ENCODE measurements at regions not wholly inside any gene's neighbourhood (a gene's known extent, or its start where the extent isn't known, plus 50 kb on each side); places are given as distances from the start of the nearest gene placed in this dataset.

DNA sequence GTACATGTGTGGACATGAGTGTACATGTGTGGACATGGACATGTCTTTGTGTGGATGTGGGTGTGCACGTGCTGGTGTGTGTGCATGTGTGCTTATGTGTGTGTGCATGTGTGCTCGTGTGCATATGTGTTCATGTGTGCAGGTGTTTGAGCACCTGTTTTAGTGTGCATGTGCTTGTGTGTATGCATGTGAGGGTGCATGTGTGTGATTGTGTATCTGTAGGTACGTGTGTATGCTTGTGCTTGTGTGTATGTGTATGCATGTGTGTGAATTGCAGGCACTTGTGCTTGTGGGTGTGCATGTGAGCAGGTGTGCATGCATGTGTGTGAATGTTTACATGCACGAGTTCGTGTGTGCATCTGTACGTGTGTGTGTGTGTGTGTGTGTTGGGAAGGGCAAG is 300.6 kb upstream of the EEF2KMT start:
- TF ChIP-seq POLR2AphosphoS5 (IDR thresholded peaks at IDR 0.05; ENCODE audit: borderline replicate concordance, low read depth, low read length) (no peak), FOXP2 (optimal IDR thresholded peaks at IDR 0.05; ENCODE audit: control extremely low read depth, extremely low read length, insufficient read depth) (no peak), EZH2 (IDR thresholded peaks at IDR 0.05) (no peak)

All from SK-N-MC (cell line).